ENCODE measurements at regions not wholly inside any gene's neighbourhood (a gene's known extent, or its start where the extent isn't known, plus 50 kb on each side); places are given as distances from the start of the nearest gene placed in this dataset.

- Histone ChIP-seq H3K9me3 (ENCODE audit: control insufficient read depth in 2 of 2, low read length in 2 of 2) (no peaks in the 10 kb centered on the region), H3K36me3 (ENCODE audit: control insufficient read depth in 2 of 2, insufficient read depth in 2 of 2, low read length in 2 of 2) (no peaks in the 10 kb centered on the region), H3K4me1 (ENCODE audit: control insufficient read depth, insufficient read depth, low read length) (no peaks in the 10 kb centered on the region), H3K9ac (ENCODE audit: low read length in 2 of 2) (no peak overlapping the region), H3K27ac (ENCODE audit: low read length) (no peak overlapping the region), H3K27me3 (ENCODE audit: control insufficient read depth in 1 of 2, insufficient read depth in 2 of 2, low read length in 2 of 2) (no peaks in the 10 kb centered on the region), H3K4me3 (ENCODE audit: low read length in 2 of 2) (no peak overlapping the region)
Observed at GRCh38 chr13:106384516-106384915, 150.9 kb downstream of the EFNB2 start.

- Histone ChIP-seq H3K4me3 (ENCODE audit: low read length in 2 of 2) (no peak overlapping the region), H3K27me3 (ENCODE audit: control insufficient read depth in 1 of 2, insufficient read depth in 2 of 2, low read length in 2 of 2) (no peaks in the 10 kb centered on the region), H3K9me3 (ENCODE audit: control insufficient read depth in 2 of 2, low read length in 2 of 2) (no peaks in the 10 kb centered on the region), H3K4me1 (ENCODE audit: control insufficient read depth, insufficient read depth, low read length) (no peaks in the 10 kb centered on the region), H3K27ac (ENCODE audit: low read length) (no peak overlapping the region), H3K9ac (ENCODE audit: low read length in 2 of 2) (no peak overlapping the region), H3K36me3 (ENCODE audit: control insufficient read depth in 2 of 2, insufficient read depth in 2 of 2, low read length in 2 of 2) (no peaks in the 10 kb centered on the region)
Observed at GRCh38 chr13:106383791-106384190, 151.7 kb downstream of the EFNB2 start.

- Histone ChIP-seq H3K27me3 (ENCODE audit: control insufficient read depth in 1 of 2, insufficient read depth in 2 of 2, low read length in 2 of 2) (no peaks in the 10 kb centered on the region), H3K9ac (ENCODE audit: low read length in 2 of 2) (no peak overlapping the region), H3K4me3 (ENCODE audit: low read length in 2 of 2) (no peak overlapping the region), H3K36me3 (ENCODE audit: control insufficient read depth in 2 of 2, insufficient read depth in 2 of 2, low read length in 2 of 2) (no peaks in the 10 kb centered on the region), H3K4me1 (ENCODE audit: control insufficient read depth, insufficient read depth, low read length) (no peaks in the 10 kb centered on the region), H3K9me3 (ENCODE audit: control insufficient read depth in 2 of 2, low read length in 2 of 2) (no peaks in the 10 kb centered on the region), H3K27ac (ENCODE audit: low read length) (no peak overlapping the region)
Observed at GRCh38 chr13:106382534-106382933, 152.9 kb downstream of the EFNB2 start.

GRCh38 chr13:106381091-106381490, 154.4 kb downstream of the EFNB2 start:
- Histone ChIP-seq H3K4me3 (ENCODE audit: low read length in 2 of 2) (no peak overlapping the region), H3K27me3 (ENCODE audit: control insufficient read depth in 1 of 2, insufficient read depth in 2 of 2, low read length in 2 of 2) (no peaks in the 10 kb centered on the region), H3K36me3 (ENCODE audit: control insufficient read depth in 2 of 2, insufficient read depth in 2 of 2, low read length in 2 of 2) (no peaks in the 10 kb centered on the region), H3K9ac (ENCODE audit: low read length in 2 of 2) (no peak overlapping the region), H3K27ac (ENCODE audit: low read length) (no peak overlapping the region), H3K4me1 (ENCODE audit: control insufficient read depth, insufficient read depth, low read length) (no peaks in the 10 kb centered on the region), H3K9me3 (ENCODE audit: control insufficient read depth in 2 of 2, low read length in 2 of 2) (no peaks in the 10 kb centered on the region)

GRCh38 chr13:106377931-106378662, 157.4 kb downstream of the EFNB2 start:
- Histone ChIP-seq H3K27ac (ENCODE audit: low read length) (no peak overlapping the region), H3K4me3 (ENCODE audit: low read length in 2 of 2) (no peak overlapping the region), H3K27me3 (ENCODE audit: control insufficient read depth in 1 of 2, insufficient read depth in 2 of 2, low read length in 2 of 2) (no peaks in the 10 kb centered on the region), H3K9me3 (ENCODE audit: control insufficient read depth in 2 of 2, low read length in 2 of 2) (no peaks in the 10 kb centered on the region), H3K9ac (ENCODE audit: low read length in 2 of 2) (no peak overlapping the region), H3K36me3 (ENCODE audit: control insufficient read depth in 2 of 2, insufficient read depth in 2 of 2, low read length in 2 of 2) (no peaks in the 10 kb centered on the region), H3K4me1 (ENCODE audit: control insufficient read depth, insufficient read depth, low read length) (peaks cover 10% of the 10 kb centered on the region)

- Histone ChIP-seq H3K4me3 (ENCODE audit: low read length in 2 of 2) (no peak overlapping the region), H3K9ac (ENCODE audit: low read length in 2 of 2) (no peak overlapping the region), H3K27ac (ENCODE audit: low read length) (no peak overlapping the region), H3K4me1 (ENCODE audit: control insufficient read depth, insufficient read depth, low read length) (peaks cover 10% of the 10 kb centered on the region), H3K36me3 (ENCODE audit: control insufficient read depth in 2 of 2, insufficient read depth in 2 of 2, low read length in 2 of 2) (no peaks in the 10 kb centered on the region), H3K9me3 (ENCODE audit: control insufficient read depth in 2 of 2, low read length in 2 of 2) (no peaks in the 10 kb centered on the region), H3K27me3 (ENCODE audit: control insufficient read depth in 1 of 2, insufficient read depth in 2 of 2, low read length in 2 of 2) (no peaks in the 10 kb centered on the region)
Observed at GRCh38 chr13:106377341-106377740, 158.1 kb downstream of the EFNB2 start.

GRCh38 chr13:106376401-106377112, 158.9 kb downstream of the EFNB2 start:
- no peak overlapping the region for H3K4me3 ChIP-seq (ENCODE audit: low read length in 2 of 2)
- no peaks in the 10 kb centered on the region for H3K27me3 ChIP-seq (ENCODE audit: control insufficient read depth in 1 of 2, insufficient read depth in 2 of 2, low read length in 2 of 2)
- no peak overlapping the region for H3K9ac ChIP-seq (ENCODE audit: low read length in 2 of 2)
- no peaks in the 10 kb centered on the region for H3K36me3 ChIP-seq (ENCODE audit: control insufficient read depth in 2 of 2, insufficient read depth in 2 of 2, low read length in 2 of 2)
- no peaks in the 10 kb centered on the region for H3K9me3 ChIP-seq (ENCODE audit: control insufficient read depth in 2 of 2, low read length in 2 of 2)
- H3K4me1 ChIP-seq (ENCODE audit: control insufficient read depth, insufficient read depth, low read length), result peaks cover 10% of the 10 kb centered on the region
- no peak overlapping the region for H3K27ac ChIP-seq (ENCODE audit: low read length)

- Histone ChIP-seq H3K4me3 (ENCODE audit: low read length in 2 of 2) (no peak overlapping the region), H3K9me3 (ENCODE audit: control insufficient read depth in 2 of 2, low read length in 2 of 2) (no peaks in the 10 kb centered on the region), H3K27ac (ENCODE audit: low read length) (no peak overlapping the region), H3K4me1 (ENCODE audit: control insufficient read depth, insufficient read depth, low read length) (peaks cover 10% of the 10 kb centered on the region), H3K27me3 (ENCODE audit: control insufficient read depth in 1 of 2, insufficient read depth in 2 of 2, low read length in 2 of 2) (no peaks in the 10 kb centered on the region), H3K9ac (ENCODE audit: low read length in 2 of 2) (no peak overlapping the region), H3K36me3 (ENCODE audit: control insufficient read depth in 2 of 2, insufficient read depth in 2 of 2, low read length in 2 of 2) (no peaks in the 10 kb centered on the region)
Observed at GRCh38 chr13:106375085-106375484, 160.4 kb downstream of the EFNB2 start.

GRCh38 chr13:106374631-106375030, 160.8 kb downstream of the EFNB2 start:
- Histone ChIP-seq H3K4me1 (ENCODE audit: control insufficient read depth, insufficient read depth, low read length) (peaks cover 10% of the 10 kb centered on the region), H3K27me3 (ENCODE audit: control insufficient read depth in 1 of 2, insufficient read depth in 2 of 2, low read length in 2 of 2) (no peaks in the 10 kb centered on the region), H3K27ac (ENCODE audit: low read length) (no peak overlapping the region), H3K9ac (ENCODE audit: low read length in 2 of 2) (no peak overlapping the region), H3K4me3 (ENCODE audit: low read length in 2 of 2) (no peak overlapping the region), H3K9me3 (ENCODE audit: control insufficient read depth in 2 of 2, low read length in 2 of 2) (no peaks in the 10 kb centered on the region), H3K36me3 (ENCODE audit: control insufficient read depth in 2 of 2, insufficient read depth in 2 of 2, low read length in 2 of 2) (no peaks in the 10 kb centered on the region)

GRCh38 chr13:106373989-106374572, 161.4 kb downstream of the EFNB2 start:
- Histone ChIP-seq H3K27ac (ENCODE audit: low read length) (no peak overlapping the region), H3K9ac (ENCODE audit: low read length in 2 of 2) (no peak overlapping the region), H3K4me3 (ENCODE audit: low read length in 2 of 2) (no peak overlapping the region), H3K36me3 (ENCODE audit: control insufficient read depth in 2 of 2, insufficient read depth in 2 of 2, low read length in 2 of 2) (no peaks in the 10 kb centered on the region), H3K27me3 (ENCODE audit: control insufficient read depth in 1 of 2, insufficient read depth in 2 of 2, low read length in 2 of 2) (no peaks in the 10 kb centered on the region), H3K9me3 (ENCODE audit: control insufficient read depth in 2 of 2, low read length in 2 of 2) (no peaks in the 10 kb centered on the region), H3K4me1 (ENCODE audit: control insufficient read depth, insufficient read depth, low read length) (peaks cover 10% of the 10 kb centered on the region)
